Fibroblast of lung (primary cell): ENCODE measurements at regions not wholly inside any gene's neighbourhood (a gene's known extent, or its start where the extent isn't known, plus 50 kb on each side); places are given as distances from the start of the nearest gene placed in this dataset.

Source experiments
- CTCF ChIP-seq, 2 donors: IDR thresholded peaks in 1 of 2; conservative IDR thresholded peaks in 1 of 2; 1 replicate in 1 of 2; 2 replicates in 1 of 2; pipeline ENCODE4 v1.5.1; 2011 to 2012; ENCODE audit warnings: low read length in 2 of 2, control low read depth in 1 of 2, inconsistent platforms in 1 of 2, low read depth in 1 of 2, mild to moderate bottlenecking in 1 of 2
- EZH2 ChIP-seq: IDR thresholded peaks from 2 replicates; pipeline ENCODE4 v1.5.1; 2012; ENCODE audit warnings: low read length, control low read depth, mild to moderate bottlenecking; ENCODE audit errors: missing control alignments

GRCh38 chr20:10954908-10955580, 281.2 kb upstream of the JAG1 start:
- no peak for TF ChIP-seq CTCF (conservative IDR thresholded peaks at IDR 0.05 in 1 of 2, IDR thresholded peaks at IDR 0.05 in 1 of 2; ENCODE audit: low read depth in 1 of 2, low read length in 2 of 2)
- no peak for TF ChIP-seq EZH2
